GM06990 (cell line): ENCODE measurements at regions not wholly inside any gene's neighbourhood (a gene's known extent, or its start where the extent isn't known, plus 50 kb on each side); places are given as distances from the start of the nearest gene placed in this dataset.

ENCODE experiments used
- DNase-seq: peaks from one replicate; pipeline ENCODE4 v3.0.0-alpha.2; 2011; ENCODE audit not compliant: insufficient read length; ENCODE audit errors: extremely low read depth
- H3K27me3 ChIP-seq: replicated peaks from 2 replicates; pipeline ENCODE4 v1.6.0; 2011; ENCODE audit warnings: low read length; ENCODE audit not compliant: control insufficient read depth, insufficient read depth
- H3K36me3 ChIP-seq: 2 replicates; pipeline ENCODE4 v1.5.1; 2011; ENCODE audit warnings: low read length; ENCODE audit not compliant: control insufficient read depth, insufficient read depth
- H3K4me3 ChIP-seq: replicated peaks from 2 replicates; pipeline ENCODE4 v1.5.1; 2011; ENCODE audit warnings: low read depth, mild to moderate bottlenecking, control low read depth, low read length
- CTCF ChIP-seq: IDR thresholded peaks from 2 replicates; pipeline ENCODE4 v1.5.1; 2011; ENCODE audit warnings: low read length, control low read depth, mild to moderate bottlenecking, inconsistent platforms; ENCODE audit not compliant: insufficient read depth, poor library complexity, severe bottlenecking

DNA sequence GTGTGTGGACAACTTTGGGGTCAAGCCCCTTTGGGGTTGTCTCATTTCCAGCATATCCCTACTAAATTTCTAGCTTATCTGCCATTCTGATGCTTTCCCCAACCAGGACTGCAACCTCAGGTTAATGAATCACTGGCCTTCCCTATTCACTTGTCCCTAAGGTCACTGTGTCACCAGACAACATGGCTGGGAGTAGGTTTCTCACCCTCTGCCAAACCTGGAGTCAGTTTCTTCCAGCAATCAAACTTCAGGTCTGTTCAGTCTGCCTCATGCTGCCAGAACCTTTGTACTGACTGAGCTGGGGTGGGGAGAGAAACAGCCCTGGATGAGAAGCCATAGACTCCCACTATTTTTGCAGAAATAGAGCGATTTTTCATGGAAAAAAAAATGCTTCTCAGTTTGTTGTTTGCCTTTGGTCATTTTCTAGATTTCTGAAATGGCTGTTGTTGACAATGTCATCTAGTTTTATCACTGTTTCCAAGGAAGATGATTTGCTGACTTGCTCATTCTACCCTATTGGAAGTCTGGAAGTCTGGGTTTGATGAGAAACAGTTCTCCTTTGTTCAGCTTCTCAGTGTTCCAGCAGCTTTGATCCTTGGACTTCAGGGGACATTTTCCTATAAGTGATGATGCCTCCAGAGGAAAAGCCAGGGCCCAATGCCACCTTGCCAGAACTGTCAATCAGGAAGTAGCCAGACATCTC lies 74.8 kb upstream of the IL12A start:
- DNase-seq: no peak
- Histone ChIP-seq H3K27me3 (no peaks in the 10 kb centered on the region), H3K36me3 (no peaks in the 10 kb centered on the region), H3K4me3 (no peak overlapping the region)
- TF ChIP-seq CTCF: no peak

DNA sequence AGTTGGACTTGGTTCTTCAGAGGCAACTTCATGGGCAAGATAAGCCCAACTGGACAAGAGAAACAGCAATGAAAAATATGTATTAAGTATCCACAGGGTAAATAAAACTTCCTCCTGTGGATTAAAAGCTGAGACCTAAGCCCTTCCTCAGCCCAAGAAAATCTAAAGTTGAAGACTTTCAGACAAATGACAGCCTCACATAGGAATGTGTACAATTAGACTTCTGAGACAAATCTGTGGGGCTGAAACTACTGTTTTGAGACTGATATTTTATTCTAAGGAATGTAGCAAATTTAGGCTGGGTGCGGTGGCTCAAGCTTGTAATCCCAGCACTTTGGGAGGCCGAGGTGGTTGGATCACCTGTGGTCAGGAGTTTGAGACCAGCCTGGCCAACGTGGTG lies 74.2 kb upstream of the IL12A start:
- H3K4me3 ChIP-seq: no peak overlapping the region
- TF ChIP-seq CTCF: no peak
- DNase-seq: no peak
- no peaks in the 10 kb centered on the region for H3K36me3 ChIP-seq
- H3K27me3 ChIP-seq: no peaks in the 10 kb centered on the region

GRCh38 chr3:159916052-159916451 lies 72.6 kb upstream of the IL12A start:
- Histone ChIP-seq H3K4me3 (no peak overlapping the region), H3K27me3 (no peaks in the 10 kb centered on the region), H3K36me3 (no peaks in the 10 kb centered on the region)
- no peak for DNase-seq
- TF ChIP-seq CTCF: no peak

- Histone ChIP-seq H3K27me3 (no peaks in the 10 kb centered on the region), H3K36me3 (no peaks in the 10 kb centered on the region), H3K4me3 (no peak overlapping the region)
- no peak for DNase-seq
- TF ChIP-seq CTCF: no peak
Observed at GRCh38 chr3:159917141-159917540, 71.5 kb upstream of the IL12A start.

DNA sequence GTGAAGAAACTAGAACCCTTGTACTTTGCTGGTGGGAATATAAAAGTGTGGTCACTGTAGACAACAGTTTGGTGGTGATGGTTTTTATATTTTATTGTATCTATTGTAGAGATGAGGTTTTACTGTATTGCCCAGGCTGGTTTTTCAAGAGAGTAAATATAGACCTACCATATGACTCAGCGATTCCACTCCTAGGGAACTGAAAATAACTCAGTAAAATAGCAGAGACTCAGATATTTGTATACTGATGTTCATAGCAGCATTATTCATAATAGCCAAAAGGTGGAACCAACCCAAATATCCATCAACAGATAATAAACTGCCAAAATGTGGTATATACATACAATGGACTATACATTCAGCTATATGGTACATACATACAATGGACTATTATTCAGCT lies 68.8 kb upstream of the IL12A start:
- Histone ChIP-seq H3K27me3 (no peaks in the 10 kb centered on the region), H3K4me3 (no peak overlapping the region), H3K36me3 (no peaks in the 10 kb centered on the region)
- peak; percentile 69 for DNase-seq
- TF ChIP-seq CTCF: no peak
